GM19043 (cell line): ENCODE measurements at regions not wholly inside any gene's neighbourhood (a gene's known extent, or its start where the extent isn't known, plus 50 kb on each side); places are given as distances from the start of the nearest gene placed in this dataset.
"Not testable (repeated sequence)": the region's sequence is repeated elsewhere in the genome, so short reads cannot be mapped to it uniquely, and the experiment has no call there.

ENCODE experiments used
- ATAC-seq: cut with Tn5 transposase; IDR thresholded peaks from one replicate; pipeline ENCODE4 v1.9.1; 2021; ENCODE audit warnings: low read depth; ENCODE audit not compliant: unreplicated experiment

- no peak for ATAC-seq
These were observed 112.9 kb upstream of the ADTRP start for GRCh38 chr6:11891547-11891946.

GRCh38 chr6:11890849-11891248, 112.2 kb upstream of the ADTRP start:
- no peak for ATAC-seq

DNA sequence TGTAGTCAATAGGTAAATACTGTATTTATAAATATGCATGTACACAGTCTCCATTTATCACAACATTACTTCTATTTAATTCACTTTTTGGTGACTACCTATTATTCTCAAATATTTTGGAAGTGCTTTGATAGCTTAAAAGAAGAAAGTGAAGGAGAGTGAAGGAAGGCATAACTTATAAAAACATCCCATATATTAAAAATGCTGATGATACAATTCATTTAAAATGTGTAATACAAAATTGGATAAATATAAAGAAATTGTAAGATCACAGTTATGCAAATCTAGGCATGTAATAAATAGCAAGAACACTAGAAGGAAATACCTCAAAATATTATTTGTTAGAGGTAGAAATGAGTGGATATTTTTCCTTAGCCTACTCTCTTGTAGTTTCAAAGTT, 111.6 kb upstream of the ADTRP start:
- ATAC-seq, result no peak

DNA sequence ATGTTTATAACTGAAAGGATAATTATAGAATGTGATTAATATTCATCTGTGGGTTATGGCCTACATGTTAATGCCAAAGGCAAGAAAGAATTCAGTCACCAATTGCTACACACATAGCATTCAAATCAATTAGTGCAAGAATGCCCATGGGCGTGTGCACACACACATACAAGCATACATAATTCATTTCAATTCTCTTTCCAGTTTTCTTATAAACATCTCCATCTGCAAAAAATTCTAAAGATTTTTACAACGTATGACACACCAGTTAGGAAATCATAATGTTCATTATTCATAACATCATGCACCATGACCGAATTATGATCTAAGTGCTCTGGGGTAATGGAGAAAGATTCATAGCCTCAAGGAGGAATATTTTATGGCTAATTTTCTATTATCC, 111.0 kb upstream of the ADTRP start:
- no peak for ATAC-seq

DNA sequence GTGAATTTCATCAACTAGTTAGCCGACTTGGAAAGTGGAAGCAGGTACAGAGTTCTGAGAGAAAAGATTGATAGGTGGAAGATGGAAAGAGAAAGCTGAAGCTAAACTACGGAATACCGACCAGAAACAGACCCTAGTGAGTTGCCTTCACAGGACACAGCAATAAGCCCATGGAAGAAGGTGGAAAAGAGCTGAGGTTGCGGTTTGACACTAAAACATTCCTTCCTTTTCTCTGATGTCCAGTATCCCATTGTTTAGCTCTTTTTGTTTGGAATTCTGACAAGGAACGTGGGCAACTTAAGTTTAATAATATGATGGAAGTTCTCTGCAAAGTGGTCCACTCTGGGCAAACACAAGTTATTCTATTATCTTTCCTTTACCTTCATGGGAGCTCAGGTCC, 110.1 kb upstream of the ADTRP start:
- ATAC-seq, result no peak

DNA sequence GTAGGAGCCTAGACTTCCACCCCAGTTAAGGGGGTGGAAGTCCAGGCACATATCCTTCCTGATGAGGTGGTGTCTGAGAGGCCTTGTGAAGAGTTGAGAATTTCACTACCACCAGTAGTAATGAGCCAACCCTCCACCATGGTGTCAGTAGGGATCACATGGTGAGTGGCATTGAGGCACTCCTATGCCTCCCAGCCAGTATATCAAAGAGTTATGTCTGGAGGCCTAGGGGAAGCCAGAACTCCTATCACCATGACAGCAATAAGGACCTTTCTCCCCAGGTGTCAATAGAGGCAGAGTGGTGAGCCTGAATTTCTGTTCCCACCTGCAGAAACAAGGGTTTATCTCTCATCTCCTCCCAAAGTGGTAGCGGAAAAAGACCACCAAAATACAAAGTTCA, 106.6 kb upstream of the ADTRP start:
- no peak for ATAC-seq

DNA sequence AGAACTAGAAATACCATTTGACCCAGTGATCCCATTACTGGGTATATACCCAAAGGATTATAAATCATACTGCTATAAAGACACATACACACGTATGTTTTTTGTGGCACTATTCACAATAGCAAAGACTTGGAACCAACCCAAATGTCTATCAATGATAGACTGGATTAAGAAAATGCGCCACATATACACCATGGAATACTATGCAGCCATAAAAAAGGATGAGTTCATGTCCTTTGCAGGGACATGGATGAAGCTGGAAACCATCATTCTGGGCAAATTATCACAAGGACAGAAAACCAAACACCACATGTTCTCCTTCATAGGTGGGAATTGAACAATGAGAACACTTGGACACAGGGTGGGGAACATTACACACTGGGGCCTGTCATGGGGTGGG, 104.9 kb upstream of the ADTRP start:
- ATAC-seq, result not testable (repeated sequence)

DNA sequence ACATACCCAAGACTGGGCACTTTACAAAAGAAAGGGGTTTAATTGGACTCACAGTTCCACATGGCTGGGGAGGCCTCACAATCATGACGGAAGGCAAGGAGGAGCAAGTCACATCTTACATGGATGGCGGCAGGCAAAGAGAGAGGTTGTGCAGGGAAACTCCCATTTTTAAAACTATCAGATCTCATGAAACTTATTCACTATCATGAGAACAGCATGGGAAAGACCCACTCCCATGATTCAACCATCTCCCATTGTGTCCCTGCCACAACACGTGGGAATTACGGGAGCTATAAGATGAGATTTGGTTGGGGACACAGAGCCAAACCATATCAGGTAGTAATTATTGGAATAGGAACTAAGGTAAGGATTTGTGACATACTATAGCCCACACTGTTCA, 101.6 kb upstream of the ADTRP start:
- ATAC-seq, result not testable (repeated sequence)

DNA sequence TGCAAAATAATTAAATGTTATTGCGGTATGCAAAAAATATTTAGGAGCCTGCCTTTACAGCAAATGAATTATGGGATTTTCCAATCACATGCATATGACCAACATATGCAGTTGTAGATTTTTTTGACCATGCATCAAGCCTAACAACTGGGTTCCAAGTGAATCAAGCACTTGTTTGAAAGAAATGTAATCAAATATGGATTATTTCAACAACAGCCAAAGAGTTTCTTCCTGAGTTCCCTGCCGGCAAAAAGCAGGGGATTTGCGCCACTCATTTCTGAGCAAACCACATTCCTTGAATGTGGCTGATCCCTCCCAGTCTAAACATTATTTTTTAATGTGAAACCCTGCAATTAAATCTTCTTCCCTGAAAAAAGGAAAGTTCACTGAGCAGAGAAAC, 100.1 kb upstream of the ADTRP start:
- ATAC-seq, result no peak

DNA sequence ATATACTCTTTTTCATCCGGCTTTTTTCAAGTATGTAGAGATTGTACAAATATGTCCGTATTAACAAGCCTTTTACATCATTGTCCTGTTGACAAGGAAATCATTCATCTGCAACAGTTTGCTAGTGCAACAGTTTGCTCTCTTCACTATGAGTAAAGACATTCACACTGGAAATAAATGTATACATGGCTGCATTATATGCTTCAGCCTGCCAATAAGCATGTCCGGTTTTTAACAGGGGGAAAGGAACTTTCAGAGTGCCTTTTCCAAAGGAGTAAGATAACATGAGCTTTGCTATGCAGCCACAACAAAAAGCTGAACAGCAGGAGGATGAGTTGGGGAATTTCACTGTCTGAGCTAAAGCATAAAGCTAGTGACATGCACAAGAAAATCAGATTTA, 99.4 kb upstream of the ADTRP start:
- ATAC-seq, result no peak

DNA sequence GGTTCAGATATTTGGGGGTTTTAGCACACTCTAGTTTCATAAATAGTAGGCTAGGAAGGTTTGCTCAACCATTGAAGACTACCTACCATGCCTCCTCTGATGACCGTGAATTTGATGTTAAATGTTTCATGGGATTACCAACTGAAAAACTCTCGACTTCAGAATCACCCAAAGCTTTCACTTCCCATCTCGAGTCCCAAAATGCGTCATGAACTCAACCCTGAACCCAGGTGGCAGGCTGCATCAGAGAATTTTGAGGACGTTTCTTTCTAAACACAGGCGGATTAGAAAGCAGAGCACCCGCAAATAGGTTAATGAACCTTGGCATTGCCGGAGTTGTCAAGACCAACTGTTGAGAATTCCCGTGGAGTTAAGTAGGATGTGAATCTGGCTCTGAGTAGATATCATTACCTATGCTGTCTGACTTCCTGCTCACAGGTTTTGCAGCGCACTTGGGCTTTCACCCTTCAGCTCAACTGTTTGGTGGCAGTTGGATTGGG, 98.4 kb upstream of the ADTRP start:
- ATAC-seq, result peak; percentile 63

GRCh38 chr6:11875325-11876109, 96.9 kb upstream of the ADTRP start:
- no peak for ATAC-seq

- ATAC-seq, result no peak
These were observed 91.2 kb upstream of the ADTRP start for GRCh38 chr6:11869672-11870340.

GRCh38 chr6:11868392-11868791, 89.8 kb upstream of the ADTRP start:
- no peak for ATAC-seq

GRCh38 chr6:11865680-11866300, 87.2 kb upstream of the ADTRP start:
- no peak for ATAC-seq

- no peak for ATAC-seq
These were observed 79.8 kb upstream of the ADTRP start for GRCh38 chr6:11858439-11858838.

DNA sequence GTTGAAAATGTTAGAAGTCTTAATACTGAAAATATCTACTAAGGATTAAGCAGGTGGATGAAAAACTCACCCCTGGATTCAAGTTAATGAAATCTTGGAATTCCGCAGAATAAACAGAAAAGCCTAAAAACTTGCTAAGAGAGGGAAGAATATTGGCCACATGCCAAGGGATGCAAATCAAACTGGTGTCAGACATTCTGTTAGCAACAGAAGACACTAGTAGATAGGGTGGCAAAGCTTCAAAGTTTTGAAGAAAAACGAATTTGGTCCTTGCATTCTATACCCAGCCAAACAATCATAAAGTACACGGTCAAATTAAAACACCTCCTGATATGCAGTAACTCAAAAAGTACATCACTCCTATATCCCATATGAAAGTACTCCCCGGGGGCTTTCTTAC, 77.1 kb upstream of the ADTRP start:
- ATAC-seq, result no peak

GRCh38 chr6:11854408-11855165, 76.0 kb upstream of the ADTRP start:
- no peak for ATAC-seq

- no peak for ATAC-seq
These were observed 75.2 kb upstream of the ADTRP start for GRCh38 chr6:11853678-11854407.

DNA sequence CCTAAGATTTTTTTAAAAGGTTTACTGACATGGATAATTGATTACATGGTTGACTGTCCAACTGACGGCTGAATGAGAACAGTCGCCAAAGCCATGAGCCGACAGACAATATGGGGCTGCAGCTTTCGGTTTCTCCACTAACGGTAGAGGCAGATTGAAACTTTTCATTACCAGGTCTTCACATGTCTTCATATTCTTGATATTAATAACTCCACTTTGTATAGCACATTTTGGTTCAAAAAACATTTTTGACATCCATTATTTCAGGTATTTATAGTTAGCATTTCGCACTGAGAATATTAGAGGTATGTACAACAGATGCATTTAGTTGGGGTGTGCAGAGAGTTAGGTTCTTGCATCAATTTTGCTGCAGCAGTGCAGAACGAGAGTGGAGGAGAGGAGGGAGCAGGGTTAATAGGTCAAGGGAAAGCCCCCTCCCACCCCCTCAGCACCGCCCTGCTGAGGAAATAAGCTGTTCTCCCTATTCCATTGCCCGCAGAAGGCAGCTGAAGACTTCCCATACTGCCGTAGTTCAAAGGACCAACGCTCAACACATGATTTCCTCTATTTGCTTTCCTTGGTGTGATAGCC, 73.6 kb upstream of the ADTRP start:
- no peak for ATAC-seq
